Uterus (tissue), 3 donors: ENCODE measurements at regions not wholly inside any gene's neighbourhood (a gene's known extent, or its start where the extent isn't known, plus 50 kb on each side); places are given as distances from the start of the nearest gene placed in this dataset.
A peak's percentile ranks its signal among the peaks of the same experiment; 100 is the strongest.

Source experiments
- DNase-seq, 2 donors: peaks; one replicate each; pipeline ENCODE4 v3.0.0-alpha.2; 2019 to 2020
- H3K27ac ChIP-seq, 2 donors: fragments of 200-600 bp; sonication (generic); 1 replicate in 1 of 2; 2 replicates in 1 of 2; pipeline ENCODE4 v1.5.1; 2016 to 2018
- H3K27me3 ChIP-seq, 2 donors: fragments of 200-600 bp; sonication (generic); one replicate each; pipeline ENCODE4 v1.5.1; 2018 to 2019; ENCODE audit warnings: control low read depth in 1 of 2
- H3K36me3 ChIP-seq, 2 donors: fragments of 200-600 bp; sonication (generic); one replicate each; pipeline ENCODE4 v1.5.1; 2019; ENCODE audit warnings: control low read depth in 1 of 2
- H3K4me1 ChIP-seq, 2 donors: fragments of 200-600 bp; sonication (generic); one replicate each; pipeline ENCODE4 v1.5.1; 2018 to 2019; ENCODE audit warnings: control low read depth in 1 of 2
- H3K4me3 ChIP-seq, 2 donors: fragments of 200-600 bp; sonication (generic); 1 replicate in 1 of 2; 2 replicates in 1 of 2; pipeline ENCODE4 v1.5.1; 2018 to 2019; ENCODE audit warnings: mild to moderate bottlenecking in 1 of 2
- H3K9me3 ChIP-seq, 2 donors: fragments of 200-600 bp; sonication (generic); one replicate each; pipeline ENCODE4 v1.5.1; 2019; ENCODE audit warnings: control low read depth in 1 of 2
- POLR2A ChIP-seq, 2 donors: fragments of 450-650 bp; IDR thresholded peaks; one replicate each; pipeline ENCODE4 v1.6.1; 2016; ENCODE audit warnings: antibody characterized with exemption in 2 of 2, mild to moderate bottlenecking in 1 of 2, moderate library complexity in 1 of 2
- intact Hi-C: fragments of 100-400 bp; cut with DNase I; formaldehyde crosslinking; loops from one replicate; pipeline ENCODE4 v1.15.1; 2023; ENCODE audit warnings: low total_unique reads
- TF ChIP-seq, protein P1 (sequence below), 4 experiments: fragments of 200-600 bp in 2 of 4; fragments of 450-650 bp in 2 of 4; sonication (generic) in 2 of 4; IDR thresholded peaks; one replicate each; pipeline ENCODE4 v1.5.1; 2016 to 2019; ENCODE audit warnings: antibody characterized with exemption in 4 of 4, mild to moderate bottlenecking in 2 of 4, moderate library complexity in 1 of 4
- donor health status: DM: yes; HTN: yes; CAD: no.

DNA sequence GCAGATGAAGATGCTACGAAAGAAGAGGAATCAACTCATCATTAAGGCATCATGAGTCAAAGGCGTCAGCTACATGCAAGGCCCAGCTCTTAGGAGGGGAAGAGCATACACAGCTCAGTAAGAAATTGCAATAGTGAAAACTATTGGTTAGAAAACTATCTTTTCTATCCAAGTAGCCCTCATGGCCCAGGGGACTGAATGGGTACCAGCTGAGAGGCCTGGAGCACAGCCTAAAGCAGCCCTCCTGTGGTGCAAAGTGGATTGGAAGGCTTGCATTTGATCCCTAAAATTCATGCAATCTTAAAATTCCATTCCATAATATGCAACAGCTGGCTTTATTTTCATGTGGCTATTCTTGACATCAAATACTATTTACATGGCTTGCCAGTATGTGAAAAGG, 251.8 kb upstream of the USP24 start:
- Histone ChIP-seq H3K4me3 (no peak overlapping the region), H3K27ac (no peak overlapping the region), H3K36me3 (no peaks in the 10 kb centered on the region), H3K27me3 (no peaks in the 10 kb centered on the region), H3K9me3 (no peaks in the 10 kb centered on the region), H3K4me1 (no peaks in the 10 kb centered on the region)
- intact Hi-C loops = no loop called here
- no peak for TF ChIP-seq POLR2A (IDR thresholded peaks at IDR 0.05)
- TF ChIP-seq, protein P1, sequence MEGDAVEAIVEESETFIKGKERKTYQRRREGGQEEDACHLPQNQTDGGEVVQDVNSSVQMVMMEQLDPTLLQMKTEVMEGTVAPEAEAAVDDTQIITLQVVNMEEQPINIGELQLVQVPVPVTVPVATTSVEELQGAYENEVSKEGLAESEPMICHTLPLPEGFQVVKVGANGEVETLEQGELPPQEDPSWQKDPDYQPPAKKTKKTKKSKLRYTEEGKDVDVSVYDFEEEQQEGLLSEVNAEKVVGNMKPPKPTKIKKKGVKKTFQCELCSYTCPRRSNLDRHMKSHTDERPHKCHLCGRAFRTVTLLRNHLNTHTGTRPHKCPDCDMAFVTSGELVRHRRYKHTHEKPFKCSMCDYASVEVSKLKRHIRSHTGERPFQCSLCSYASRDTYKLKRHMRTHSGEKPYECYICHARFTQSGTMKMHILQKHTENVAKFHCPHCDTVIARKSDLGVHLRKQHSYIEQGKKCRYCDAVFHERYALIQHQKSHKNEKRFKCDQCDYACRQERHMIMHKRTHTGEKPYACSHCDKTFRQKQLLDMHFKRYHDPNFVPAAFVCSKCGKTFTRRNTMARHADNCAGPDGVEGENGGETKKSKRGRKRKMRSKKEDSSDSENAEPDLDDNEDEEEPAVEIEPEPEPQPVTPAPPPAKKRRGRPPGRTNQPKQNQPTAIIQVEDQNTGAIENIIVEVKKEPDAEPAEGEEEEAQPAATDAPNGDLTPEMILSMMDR (IDR thresholded peaks at IDR 0.05) = no peak
- no peak for DNase-seq

DNA sequence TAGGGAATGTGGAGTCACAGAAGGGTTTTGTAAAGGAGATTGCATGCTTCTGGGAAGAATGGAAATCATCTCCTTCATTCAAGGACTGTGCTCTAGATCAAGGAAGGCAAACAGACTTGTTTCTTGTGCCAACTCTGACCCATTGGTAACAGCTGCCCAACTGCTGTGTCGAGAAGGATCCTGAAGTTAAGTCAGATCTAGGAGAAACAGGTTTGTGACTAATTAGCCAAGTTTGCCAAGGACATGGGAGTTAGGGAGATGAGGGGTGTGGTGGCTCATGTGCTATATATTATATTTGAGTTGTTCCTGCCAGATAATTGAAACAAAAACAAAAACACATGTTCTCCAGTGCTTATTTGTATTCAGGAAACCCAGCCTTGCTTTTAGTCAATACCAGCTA, 251.2 kb upstream of the USP24 start:
- Histone ChIP-seq H3K36me3 (no peaks in the 10 kb centered on the region), H3K4me3 (no peak overlapping the region), H3K27me3 (no peaks in the 10 kb centered on the region), H3K4me1 (no peaks in the 10 kb centered on the region), H3K27ac (peak overlapping the region in 1 of 2 donors; percentile 48), H3K9me3 (no peaks in the 10 kb centered on the region)
- no peak for TF ChIP-seq POLR2A (IDR thresholded peaks at IDR 0.05)
- TF ChIP-seq, protein P1 (IDR thresholded peaks at IDR 0.05) = no peak
- intact Hi-C loops = no loop called here
- no peak for DNase-seq

DNA sequence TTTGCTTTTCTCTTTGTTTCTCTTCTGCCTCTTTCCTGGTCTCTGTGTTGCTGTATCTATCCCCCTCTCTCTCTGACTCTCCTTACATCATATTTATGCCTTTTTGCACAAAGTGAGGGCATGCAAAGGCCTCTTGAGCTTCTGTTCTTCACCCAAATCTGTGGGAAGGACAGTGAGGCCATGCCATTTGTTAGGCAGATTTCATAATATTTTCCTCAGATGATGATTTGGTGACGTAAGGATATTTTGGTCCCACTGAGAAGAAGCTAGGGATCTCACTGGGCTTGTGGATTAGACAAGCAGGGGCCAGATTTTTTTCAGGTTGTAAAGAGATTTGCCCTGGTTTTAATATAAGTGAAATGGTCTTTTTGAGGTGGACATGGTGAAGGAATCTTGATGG, 249.4 kb upstream of the USP24 start:
- DNase-seq = no peak
- Histone ChIP-seq H3K36me3 (no peaks in the 10 kb centered on the region), H3K27me3 (no peaks in the 10 kb centered on the region), H3K27ac (peak overlapping the region; percentile 48 to 71), H3K4me3 (no peak overlapping the region), H3K4me1 (no peaks in the 10 kb centered on the region), H3K9me3 (no peaks in the 10 kb centered on the region)
- intact Hi-C loops = no loop called here
- no peak for TF ChIP-seq POLR2A (IDR thresholded peaks at IDR 0.05)
- TF ChIP-seq, protein P1 (IDR thresholded peaks at IDR 0.05) = no peak

DNA sequence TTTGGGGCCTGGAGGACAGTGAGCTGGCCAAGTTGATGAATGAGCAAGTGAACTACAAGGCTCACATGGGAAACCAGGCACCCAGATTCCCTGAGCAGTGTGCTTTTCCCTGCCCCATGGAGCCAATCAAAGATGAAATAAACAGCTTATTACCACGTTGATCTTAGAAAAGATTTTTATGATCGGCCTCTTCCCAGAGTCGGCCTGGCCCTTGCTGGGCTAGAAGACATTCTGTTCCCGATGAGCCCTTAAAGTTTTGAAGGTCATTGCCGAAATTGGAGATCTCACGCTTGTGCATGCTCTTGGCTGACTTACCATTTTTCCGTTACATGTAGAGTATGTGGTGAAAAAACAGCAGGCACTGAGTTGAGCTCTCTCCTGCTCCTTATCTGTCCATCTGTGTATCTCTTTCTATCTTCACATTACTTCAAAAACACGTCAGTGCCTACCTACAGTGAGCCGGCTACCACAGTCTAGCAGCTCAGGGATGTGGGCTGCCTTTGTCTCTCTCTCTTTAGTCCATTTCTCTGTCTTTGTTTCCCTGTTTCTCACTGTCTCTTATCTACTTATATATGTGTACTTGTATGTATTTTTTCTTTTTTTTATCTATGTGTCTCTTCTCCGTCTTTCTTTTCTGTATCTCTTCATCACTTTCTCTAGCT, 248.8 kb upstream of the USP24 start:
- peak; percentile 40 to 50 for DNase-seq
- Histone ChIP-seq H3K36me3 (no peaks in the 10 kb centered on the region), H3K27ac (peak overlapping the region; percentile 48 to 71), H3K9me3 (no peaks in the 10 kb centered on the region), H3K4me1 (no peaks in the 10 kb centered on the region), H3K4me3 (no peak overlapping the region), H3K27me3 (no peaks in the 10 kb centered on the region)
- intact Hi-C loops = no loop called here
- TF ChIP-seq, protein P1 (IDR thresholded peaks at IDR 0.05) = no peak
- TF ChIP-seq POLR2A (IDR thresholded peaks at IDR 0.05) = no peak

DNA sequence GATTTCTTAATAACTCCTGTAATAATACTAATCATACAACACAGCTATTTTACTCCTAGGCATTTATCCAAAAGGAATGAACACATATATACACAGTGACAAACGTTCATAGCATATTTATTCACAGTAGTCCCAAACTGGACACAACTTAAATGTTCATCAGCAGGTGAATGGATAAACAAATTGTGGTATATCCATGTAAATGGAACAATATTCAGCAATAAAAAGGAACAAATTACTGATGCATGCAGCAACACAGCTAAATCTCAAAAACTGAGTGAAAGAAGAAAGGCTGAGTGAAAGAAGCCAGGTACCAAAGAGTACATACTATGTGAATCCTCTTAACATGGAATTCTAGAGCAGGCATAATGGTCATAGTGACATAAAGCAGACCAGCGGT, 242.7 kb upstream of the USP24 start:
- H3K27me3 ChIP-seq = no peaks in the 10 kb centered on the region
- no peak overlapping the region for H3K4me3 ChIP-seq
- H3K9me3 ChIP-seq = peaks cover 0 to 10% of the 10 kb centered on the region in 2 donors
- no peaks in the 10 kb centered on the region for H3K36me3 ChIP-seq
- no peak for TF ChIP-seq POLR2A (IDR thresholded peaks at IDR 0.05)
- TF ChIP-seq, protein P1 (IDR thresholded peaks at IDR 0.05) = no peak
- H3K4me1 ChIP-seq = no peaks in the 10 kb centered on the region
- intact Hi-C loops = no loop called here
- no peak overlapping the region for H3K27ac ChIP-seq
- DNase-seq = no peak
